ENCODE measurements at regions not wholly inside any gene's neighbourhood (a gene's known extent, or its start where the extent isn't known, plus 50 kb on each side); places are given as distances from the start of the nearest gene placed in this dataset.
"Not testable (repeated sequence)": the region's sequence is repeated elsewhere in the genome, so short reads cannot be mapped to it uniquely, and the experiment has no call there.

DNA sequence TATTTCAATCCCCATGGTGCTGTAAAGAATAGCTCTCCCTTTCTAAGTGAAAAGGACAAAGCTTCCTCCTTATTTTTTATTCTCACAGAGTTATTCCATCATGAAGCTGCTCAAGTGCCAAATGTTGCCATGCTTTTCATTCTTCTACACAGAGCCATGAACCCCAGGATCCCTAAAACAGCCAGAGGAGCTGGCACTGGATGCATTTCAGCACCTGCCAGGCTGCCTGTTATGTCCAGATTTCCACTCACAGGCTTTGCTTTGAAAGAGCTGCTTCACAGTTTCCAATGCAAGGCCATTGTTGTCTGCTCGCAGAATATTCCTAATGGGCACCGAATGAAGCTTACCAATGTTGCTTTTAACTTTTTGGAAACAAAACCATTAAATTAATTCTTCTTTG, 256.2 kb upstream of the NPSR1 start:
- no peak for DNase-seq

DNA sequence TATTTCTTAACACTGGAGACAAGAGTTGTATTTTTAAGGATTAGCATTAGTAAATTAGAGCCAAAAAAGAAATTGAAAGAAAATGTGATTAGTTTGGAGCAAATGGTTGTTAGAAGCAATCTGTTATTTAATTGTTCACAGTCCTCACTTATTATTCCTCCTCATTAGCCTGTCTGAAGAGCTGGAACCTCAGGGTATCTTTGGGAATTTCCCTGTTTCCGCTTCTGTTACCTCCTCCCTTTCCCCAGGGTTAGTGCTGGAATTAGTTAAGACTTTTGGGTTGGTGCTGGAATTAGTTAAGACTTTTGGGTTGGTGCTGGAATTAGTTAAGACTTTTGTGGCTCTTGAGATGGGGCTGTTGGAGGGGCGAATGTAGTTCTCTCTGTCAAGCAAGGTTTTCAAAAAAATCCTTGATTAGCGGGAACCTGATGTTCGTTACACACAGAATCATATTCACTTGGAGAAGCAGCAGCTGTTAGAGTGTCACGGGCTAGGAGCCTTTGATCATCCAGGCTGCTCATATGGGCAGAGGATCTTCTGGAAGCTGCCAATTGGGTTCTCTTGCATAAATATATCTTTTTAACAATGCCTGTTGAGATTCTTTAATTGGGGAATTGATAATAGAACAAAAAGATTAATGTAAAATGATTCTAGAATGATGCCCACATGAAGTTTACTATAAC, 251.0 kb upstream of the NPSR1 start:
- DNase-seq, result no peak

DNA sequence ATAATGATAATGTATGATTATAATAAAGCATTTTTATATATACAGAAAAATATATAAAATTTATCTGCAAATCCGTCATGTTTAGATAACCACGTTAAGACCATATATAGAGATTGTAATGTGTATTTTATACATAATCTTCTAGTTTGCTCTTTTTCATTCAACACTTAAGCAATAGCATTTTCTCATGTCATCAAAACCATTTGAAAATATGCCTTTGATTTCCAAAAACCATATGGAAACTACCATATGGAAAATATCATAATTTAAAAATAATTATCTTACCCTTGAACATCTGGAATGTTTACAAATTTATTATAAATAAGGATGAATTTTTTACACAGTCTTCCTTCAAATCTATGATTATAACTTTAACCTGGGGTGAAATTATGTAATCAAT, 250.4 kb upstream of the NPSR1 start:
- DNase-seq, result no peak

GRCh38 chr7:34417781-34418180, 240.2 kb upstream of the NPSR1 start:
- DNase-seq, result no peak

- DNase-seq, result no peak
Observed at GRCh38 chr7:34421526-34421925, 236.5 kb upstream of the NPSR1 start.

- no peak for DNase-seq
Observed at GRCh38 chr7:34425194-34425593, 232.8 kb upstream of the NPSR1 start.

GRCh38 chr7:34425631-34426384, 232.2 kb upstream of the NPSR1 start:
- DNase-seq, result no peak

DNA sequence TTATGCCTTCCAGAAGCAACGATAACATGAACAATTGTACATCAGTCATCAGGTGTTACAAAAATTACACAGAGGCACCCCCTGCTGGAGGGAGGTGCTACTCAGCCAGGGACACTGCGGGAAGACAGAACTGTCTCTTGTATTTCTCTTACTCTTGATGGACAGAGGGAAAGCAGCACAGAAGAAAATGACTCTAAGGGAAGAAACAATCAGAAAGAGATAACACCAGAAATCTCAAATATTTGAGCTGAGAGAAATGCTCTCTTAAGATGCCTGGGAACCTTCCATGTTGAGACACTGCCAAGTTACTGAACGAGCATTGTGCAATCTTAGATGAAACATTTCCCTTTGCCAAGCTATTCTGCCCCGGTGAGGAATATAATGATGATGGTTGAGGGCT, 227.6 kb upstream of the NPSR1 start:
- no peak for DNase-seq

GRCh38 chr7:34438436-34438835, 219.6 kb upstream of the NPSR1 start:
- DNase-seq, result no peak

GRCh38 chr7:34445653-34446052, 212.4 kb upstream of the NPSR1 start:
- DNase-seq, result no peak

DNA sequence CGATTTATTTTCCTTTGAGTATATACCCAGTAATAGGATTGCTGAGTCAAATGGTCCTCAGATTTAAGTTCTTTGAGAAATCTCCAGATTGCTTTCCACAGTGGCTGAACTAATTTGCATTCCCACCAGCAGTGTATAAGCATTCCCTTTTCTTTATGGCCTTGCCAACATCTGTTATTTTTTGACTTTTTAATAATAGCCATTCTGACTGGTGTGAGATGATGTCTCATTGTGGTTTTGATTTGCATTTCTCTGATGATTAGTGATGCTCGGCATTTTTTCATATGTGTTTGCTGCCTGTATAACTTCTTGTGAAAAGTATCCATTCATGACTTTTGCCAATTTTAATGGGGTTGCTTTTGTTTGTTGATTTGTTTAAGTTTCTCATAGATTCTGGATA, 209.5 kb upstream of the NPSR1 start:
- not testable (repeated sequence) for DNase-seq

GRCh38 chr7:34449765-34450164, 208.3 kb upstream of the NPSR1 start:
- no peak for DNase-seq

- no peak for DNase-seq
Observed at GRCh38 chr7:34451183-34451582, 206.8 kb upstream of the NPSR1 start.

DNA sequence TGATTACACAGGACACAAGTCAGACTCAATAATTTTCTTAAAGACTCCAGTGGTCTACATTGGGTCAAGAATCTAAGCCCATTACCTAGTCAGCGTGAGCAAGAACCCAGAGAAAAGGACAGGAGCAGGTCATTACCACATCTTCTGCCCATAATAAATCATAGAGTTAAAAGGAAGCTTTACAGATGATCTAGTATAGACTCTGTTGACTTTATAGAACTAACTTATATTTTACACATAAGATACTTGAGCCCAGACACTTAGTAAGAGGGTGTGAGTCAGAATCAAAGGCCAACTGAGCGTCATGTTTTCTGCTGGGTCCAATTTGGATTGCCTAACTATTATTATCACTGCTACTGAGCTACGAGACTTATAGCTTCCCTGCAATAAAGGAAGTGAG, 206.1 kb upstream of the NPSR1 start:
- no peak for DNase-seq

DNA sequence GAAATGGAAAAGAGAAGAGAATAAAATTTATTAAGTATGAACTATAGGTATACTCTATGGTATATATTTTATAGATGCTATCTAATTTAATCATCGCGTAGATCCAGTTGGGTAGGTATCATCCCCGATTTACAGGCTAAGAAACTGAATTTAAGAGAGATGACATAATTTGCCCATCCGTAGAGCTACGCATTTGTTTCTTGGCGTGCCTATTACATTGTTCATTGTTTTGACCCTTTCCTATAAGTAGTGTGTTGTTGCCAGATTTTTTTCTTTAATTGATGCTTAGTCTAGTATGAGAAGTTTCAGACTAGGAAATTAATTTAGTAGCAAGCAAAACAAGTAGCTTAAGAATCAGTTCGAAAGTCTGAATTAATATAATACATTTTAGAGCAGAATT, 205.7 kb upstream of the NPSR1 start:
- no peak for DNase-seq

GRCh38 chr7:34453150-34453549, 204.9 kb upstream of the NPSR1 start:
- no peak for DNase-seq

- DNase-seq, result no peak
Observed at GRCh38 chr7:34454381-34454780, 203.6 kb upstream of the NPSR1 start.

- DNase-seq, result no peak
Observed at GRCh38 chr7:34457329-34457728, 200.7 kb upstream of the NPSR1 start.

GRCh38 chr7:34463830-34464229, 194.2 kb upstream of the NPSR1 start:
- no peak for DNase-seq

- no peak for DNase-seq
Observed at GRCh38 chr7:34471844-34472243, 186.2 kb upstream of the NPSR1 start.

GRCh38 chr7:34486371-34486770, 171.6 kb upstream of the NPSR1 start:
- no peak for DNase-seq

DNA sequence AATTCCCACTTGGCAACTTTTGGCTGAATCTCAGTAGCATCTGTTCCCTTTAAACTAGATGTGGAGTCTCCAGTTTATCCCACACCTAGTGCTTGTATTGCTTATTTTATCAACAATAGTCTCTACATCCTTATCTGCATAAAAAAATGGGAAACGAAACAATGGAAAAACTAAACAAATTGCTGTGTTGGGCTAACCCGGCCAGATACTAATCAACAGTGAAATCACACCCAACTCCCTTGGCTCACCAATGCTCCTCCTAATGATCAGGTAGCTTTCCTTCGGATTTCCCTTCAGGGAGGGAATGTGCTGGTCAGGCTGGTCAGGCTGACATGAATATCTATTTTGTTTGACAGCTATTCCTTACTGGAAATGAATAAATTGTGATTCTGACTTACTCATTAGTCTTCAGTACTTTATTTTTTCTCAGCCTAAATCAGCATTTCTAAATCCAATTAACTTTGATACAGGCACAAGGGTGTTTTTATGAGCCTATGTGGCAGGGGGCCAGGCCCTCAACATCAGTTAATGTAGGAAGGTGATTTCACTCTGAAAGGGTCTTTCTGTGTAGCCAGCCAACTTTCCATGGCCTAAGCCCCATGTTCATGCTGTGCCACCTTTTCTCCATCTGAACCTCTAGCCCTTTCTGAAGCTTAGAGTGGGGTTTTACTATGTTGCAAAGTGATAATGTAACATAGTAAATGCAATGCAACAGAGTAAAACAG, 170.5 kb upstream of the NPSR1 start:
- no peak for DNase-seq

GRCh38 chr7:34488766-34489165, 169.3 kb upstream of the NPSR1 start:
- DNase-seq, result no peak

DNA sequence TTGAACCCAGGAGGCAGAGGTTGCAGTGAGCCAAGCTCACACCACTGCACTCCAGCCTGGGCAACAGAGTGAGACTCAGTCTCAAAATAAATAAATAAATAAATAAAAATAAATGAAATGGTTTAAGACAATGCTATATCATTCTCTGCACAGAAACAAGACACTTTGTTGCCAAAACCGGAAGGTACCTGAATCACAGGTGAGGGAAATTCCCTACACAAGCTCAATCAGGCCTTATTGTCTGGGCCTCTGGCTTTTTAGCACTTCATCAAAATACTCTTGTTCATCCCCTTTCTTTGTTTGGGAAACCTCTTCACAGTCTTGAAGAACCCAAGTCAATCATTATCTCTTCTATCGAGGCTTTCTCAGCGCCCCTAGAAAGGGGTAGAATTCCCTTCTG, 166.1 kb upstream of the NPSR1 start:
- DNase-seq, result no peak

All from AML-193 (cell line).